HG03469 (cell line): ENCODE measurements at regions not wholly inside any gene's neighbourhood (a gene's known extent, or its start where the extent isn't known, plus 50 kb on each side); places are given as distances from the start of the nearest gene placed in this dataset.

Experiments used
- ATAC-seq: cut with Tn5 transposase; IDR thresholded peaks from one replicate; pipeline ENCODE4 v1.9.1; 2021; ENCODE audit warnings: mild to moderate bottlenecking, moderate library complexity, moderate number of reproducible peaks; ENCODE audit not compliant: unreplicated experiment

- ATAC-seq, result no peak
Measured at GRCh38 chr5:125521289-125521688, 774.9 kb upstream of the ZNF608 start.

- no peak for ATAC-seq
Measured at GRCh38 chr5:125525356-125525755, 778.9 kb upstream of the ZNF608 start.

- no peak for ATAC-seq
Measured at GRCh38 chr5:125526966-125527365, 780.5 kb upstream of the ZNF608 start.

GRCh38 chr5:125528881-125529280 is 782.4 kb upstream of the ZNF608 start:
- ATAC-seq, result no peak

- ATAC-seq, result no peak
Measured at GRCh38 chr5:125530833-125531615, 784.6 kb upstream of the ZNF608 start.

GRCh38 chr5:125536095-125536494 is 789.7 kb upstream of the ZNF608 start:
- ATAC-seq, result no peak

GRCh38 chr5:125536582-125536981 is 790.1 kb upstream of the ZNF608 start:
- no peak for ATAC-seq

- no peak for ATAC-seq
Measured at GRCh38 chr5:125537661-125538060, 791.2 kb upstream of the ZNF608 start.

GRCh38 chr5:125538469-125538868 is 792.0 kb upstream of the ZNF608 start:
- no peak for ATAC-seq

GRCh38 chr5:125541085-125541484 is 794.6 kb upstream of the ZNF608 start:
- no peak for ATAC-seq

- no peak for ATAC-seq
Measured at GRCh38 chr5:125549322-125549911, 803.0 kb upstream of the ZNF608 start.

- no peak for ATAC-seq
Measured at GRCh38 chr5:125550274-125550673, 803.8 kb upstream of the ZNF608 start.

GRCh38 chr5:125551246-125551645 is 804.8 kb upstream of the ZNF608 start:
- no peak for ATAC-seq

GRCh38 chr5:125551797-125552196 is 805.4 kb upstream of the ZNF608 start:
- ATAC-seq, result no peak

- ATAC-seq, result no peak
Measured at GRCh38 chr5:125552486-125552885, 806.0 kb upstream of the ZNF608 start.

GRCh38 chr5:125554355-125554754 is 807.9 kb upstream of the ZNF608 start:
- no peak for ATAC-seq

- ATAC-seq, result no peak
Measured at GRCh38 chr5:125555591-125555990, 809.2 kb upstream of the ZNF608 start.

- no peak for ATAC-seq
Measured at GRCh38 chr5:125558016-125558415, 811.6 kb upstream of the ZNF608 start.

- ATAC-seq, result no peak
Measured at GRCh38 chr5:125558466-125558865, 812.0 kb upstream of the ZNF608 start.

- no peak for ATAC-seq
Measured at GRCh38 chr5:125559296-125559695, 812.9 kb upstream of the ZNF608 start.

- no peak for ATAC-seq
Measured at GRCh38 chr5:125560476-125561225, 814.2 kb upstream of the ZNF608 start.
